Right ventricle myocardium superior (tissue), 1 donor: ENCODE measurements at regions not wholly inside any gene's neighbourhood (a gene's known extent, or its start where the extent isn't known, plus 50 kb on each side); places are given as distances from the start of the nearest gene placed in this dataset.

Source experiments
- ATAC-seq: fragments of 200-7000 bp; cut with Tn5 transposase; one replicate; pipeline ENCODE4 v1.9.1; 2020; ENCODE audit warnings: mild to moderate bottlenecking; ENCODE audit not compliant: poor library complexity
- DNase-seq: peaks from one replicate; pipeline ENCODE4 v3.0.0-alpha.2; 2020
- intact Hi-C: fragments of 100-400 bp; cut with DNase I; formaldehyde crosslinking; loops from one replicate; pipeline ENCODE4 v1.11.2; 2022
- donor health status: DM: no; HTN: yes; CAD: no; lungs with severe emphysema.

DNA sequence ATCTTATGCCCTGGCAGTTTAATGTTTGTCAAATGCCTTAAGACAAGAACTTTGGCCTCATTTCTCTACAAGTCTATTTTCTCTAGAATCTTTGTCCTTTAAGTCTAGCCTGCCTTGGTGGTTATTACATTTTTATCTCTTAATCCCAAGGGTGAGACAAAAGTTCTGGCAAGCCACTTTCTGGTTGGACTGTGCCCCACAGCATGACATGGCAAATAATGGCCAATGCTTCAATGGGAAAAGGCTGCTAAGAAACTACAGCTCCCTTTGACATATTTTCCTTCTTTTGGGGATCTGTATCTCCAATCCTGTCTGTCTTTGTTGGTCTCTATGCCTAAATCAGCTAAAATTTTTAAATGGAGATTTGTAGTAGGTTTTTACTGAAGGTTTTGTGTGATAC, 181.6 kb upstream of the MBNL1 start:
- ATAC-seq (no peak), DNase-seq (peak; percentile 33)
- intact Hi-C loops = no loop called here

DNA sequence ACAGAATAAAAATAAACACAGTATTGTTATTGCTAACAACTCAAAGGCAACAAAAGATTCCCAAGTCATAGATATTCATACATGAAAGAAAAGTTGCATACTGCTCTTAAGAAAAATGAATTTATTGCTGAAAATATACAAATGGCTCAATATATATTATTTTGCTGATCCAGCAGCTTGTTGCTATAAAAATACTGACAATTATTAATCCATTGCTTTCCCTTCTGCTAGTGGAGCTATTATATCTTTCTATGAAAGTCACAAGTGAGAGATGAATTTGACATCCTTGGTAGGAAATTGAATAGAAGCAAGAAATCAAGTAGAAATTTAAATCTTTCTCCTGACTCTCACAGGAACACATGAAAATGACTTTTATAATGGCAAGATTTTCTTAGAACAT, 179.2 kb upstream of the MBNL1 start:
- DNase-seq (no peak), ATAC-seq (no peak)
- intact Hi-C loops = no loop called here

DNA sequence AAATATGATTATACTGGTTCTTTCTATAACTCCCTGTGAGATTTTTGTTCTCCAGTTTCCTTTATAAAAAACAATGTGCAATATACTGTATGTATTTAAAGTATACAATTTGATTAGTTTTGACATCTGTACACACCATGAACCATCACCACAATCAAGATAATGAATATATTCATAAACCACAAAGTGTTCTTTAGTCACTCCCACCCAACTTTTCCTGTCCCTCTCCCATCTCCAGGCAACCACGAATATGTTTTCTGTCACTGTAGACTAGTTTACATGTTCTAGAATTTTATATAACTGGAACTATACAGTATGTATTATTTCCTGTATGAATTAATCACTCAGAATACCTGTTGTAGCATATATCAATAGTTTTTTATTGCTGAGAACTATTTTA, 177.0 kb upstream of the MBNL1 start:
- no peak for ATAC-seq
- intact Hi-C loops = no loop called here
- no peak for DNase-seq

DNA sequence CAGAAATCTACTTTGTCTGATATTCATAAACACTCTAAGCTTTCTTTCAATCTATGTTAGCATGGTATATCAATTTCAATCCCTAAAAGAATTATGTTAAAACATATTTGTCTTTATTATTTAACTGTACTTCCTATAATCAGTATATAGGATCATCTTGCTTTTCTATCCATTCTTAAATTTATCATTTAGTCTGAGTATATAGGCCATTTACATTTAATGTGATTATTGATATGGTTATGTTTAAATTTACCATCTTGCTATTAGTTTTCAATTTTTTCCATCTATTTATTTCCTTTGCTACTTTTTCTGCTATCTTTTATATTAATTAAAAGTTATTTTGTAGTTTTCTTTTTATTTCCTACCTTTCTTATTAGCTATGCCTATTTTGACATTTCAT, 174.8 kb upstream of the MBNL1 start:
- DNase-seq = no peak
- intact Hi-C loops = no loop called here
- ATAC-seq = no peak

DNA sequence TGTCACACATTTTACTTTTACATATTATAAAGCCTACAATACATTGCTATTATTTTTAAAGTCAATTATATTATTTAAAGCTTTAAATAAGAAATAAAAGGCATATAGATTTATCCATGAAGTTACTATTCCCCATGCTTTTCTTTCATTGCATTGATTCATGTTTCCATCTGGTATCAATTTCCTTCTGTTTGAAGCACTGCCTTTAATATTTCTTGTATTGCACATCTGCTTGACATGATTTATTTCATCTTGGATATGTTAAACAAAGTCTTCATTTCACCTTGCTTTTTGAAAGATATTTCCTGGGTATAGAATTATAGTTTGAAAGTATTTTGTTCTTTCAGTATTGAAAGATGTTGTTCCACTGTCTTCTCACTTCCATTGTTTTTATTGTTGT, 174.3 kb upstream of the MBNL1 start:
- ATAC-seq = no peak
- intact Hi-C loops = no loop called here

DNA sequence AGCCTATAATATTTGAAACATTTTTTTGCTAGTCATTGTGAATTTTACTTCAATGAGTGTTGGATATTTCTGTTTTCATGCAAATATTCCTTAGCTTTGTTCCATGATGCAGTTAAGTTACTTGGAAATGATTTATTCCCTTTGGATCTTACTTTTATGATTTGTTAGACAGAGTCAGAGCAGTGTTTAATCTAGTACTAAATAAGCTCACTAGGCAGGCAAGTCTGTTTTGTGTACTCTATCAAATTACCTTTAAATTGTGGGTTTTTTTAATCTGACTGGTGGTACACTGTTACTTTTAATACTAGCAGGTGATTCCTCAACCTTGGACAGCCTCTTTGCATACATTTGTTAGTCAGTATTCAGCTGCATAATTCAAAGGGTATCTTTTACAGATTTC, 173.3 kb upstream of the MBNL1 start:
- ATAC-seq (no peak), DNase-seq (no peak)
- intact Hi-C loops = no loop called here

More for the DNA sequence above, 174.3 kb upstream of the MBNL1 start:
- DNase-seq = no peak

DNA sequence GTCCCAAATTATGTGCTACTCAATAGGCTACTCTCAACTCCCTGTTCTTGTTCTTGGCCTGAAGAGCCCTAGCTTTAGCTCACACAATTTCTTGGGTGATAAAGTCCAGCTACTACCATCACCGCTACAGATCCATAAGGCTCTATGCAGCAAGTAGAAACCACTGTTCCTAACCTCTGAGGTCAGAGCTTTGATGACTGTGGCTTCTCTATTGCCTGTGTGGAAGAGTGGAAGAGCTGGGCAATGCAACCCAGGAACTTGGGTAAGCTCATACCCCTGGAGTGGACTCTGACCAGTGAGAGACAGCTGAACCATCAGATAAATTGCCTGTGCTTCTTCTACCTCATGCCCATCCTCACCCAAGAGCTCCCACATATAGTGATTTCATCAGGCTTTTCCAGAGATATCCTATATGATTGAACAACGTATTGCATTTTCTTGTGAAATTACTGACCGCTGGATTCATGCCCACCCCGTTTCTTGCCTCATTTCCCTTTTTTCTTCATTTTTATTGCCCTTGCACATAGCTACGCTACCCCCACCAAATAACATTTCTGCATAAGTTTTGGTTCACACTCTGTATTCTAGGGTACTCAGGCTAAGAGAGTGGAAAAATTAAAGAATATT, 172.3 kb upstream of the MBNL1 start:
- ATAC-seq (no peak), DNase-seq (no peak)
- intact Hi-C loops = no loop called here

DNA sequence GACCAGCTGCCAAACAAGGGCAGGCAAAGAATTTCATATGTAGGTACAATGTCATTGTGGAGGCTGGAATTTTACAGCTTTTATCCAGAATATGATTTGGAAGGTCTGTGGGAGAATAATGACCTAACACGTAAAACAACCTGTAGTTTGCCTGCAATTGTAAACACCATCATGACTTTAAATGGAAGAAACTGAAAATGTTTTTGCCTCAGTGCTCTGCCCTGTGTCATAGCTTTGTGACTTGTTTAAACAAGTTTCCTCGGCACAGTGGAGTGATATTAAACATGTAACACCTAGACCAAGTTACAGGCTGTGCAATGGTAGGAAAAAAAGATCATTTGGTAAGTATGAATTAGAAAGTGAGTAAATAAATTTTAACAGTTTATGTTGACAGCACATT, 171.6 kb upstream of the MBNL1 start:
- no peak for DNase-seq
- ATAC-seq = no peak
- intact Hi-C loops = no loop called here

DNA sequence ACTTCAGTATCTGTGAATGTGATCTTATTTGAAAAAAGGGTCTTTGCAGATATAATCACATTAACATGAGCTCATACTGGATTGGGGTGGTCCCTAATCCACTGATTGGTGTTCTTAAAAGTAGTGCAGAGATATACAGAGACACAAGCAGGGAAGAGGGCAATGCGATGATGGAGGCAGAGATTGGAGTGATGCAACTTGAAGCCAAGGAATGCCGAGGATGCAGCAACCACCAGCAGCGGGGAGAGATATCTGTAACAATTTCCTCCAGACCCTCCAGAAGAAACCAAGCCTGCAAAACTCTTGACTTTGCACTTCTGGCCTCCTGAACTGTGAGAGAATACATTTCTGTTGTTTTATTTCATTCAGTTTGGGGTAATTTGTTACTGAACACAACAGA, 171.0 kb upstream of the MBNL1 start:
- intact Hi-C loops = no loop called here
- ATAC-seq = no peak
- DNase-seq = no peak

DNA sequence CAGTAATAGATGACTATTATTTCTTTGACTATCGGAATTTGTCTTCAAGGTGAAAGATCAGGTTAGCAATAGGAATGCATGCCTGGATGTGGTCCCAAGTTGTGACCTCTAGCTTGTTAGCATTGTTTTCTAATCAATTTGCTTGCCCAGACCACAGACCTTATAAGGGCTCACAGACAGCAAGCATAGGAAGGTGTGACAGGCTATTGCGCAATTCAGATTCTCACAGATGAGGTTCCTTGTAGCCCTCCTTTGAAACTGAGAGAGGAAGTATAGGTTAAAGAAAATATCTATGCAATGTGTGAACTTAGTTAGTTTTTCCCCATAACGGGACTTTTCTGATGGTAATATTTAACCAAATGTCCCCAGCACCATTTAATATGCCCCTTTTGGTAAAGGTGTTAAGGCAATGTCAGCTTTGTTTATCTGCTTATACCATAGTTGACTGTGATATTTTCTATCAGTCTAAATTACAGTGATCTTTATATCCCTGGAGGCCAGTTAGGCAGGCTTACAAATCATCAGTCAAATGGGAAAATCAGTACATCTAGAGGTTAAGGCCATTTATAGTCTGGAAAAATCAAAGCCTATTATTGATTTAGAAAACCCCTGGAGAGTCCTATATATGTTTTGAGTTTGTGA, 168.1 kb upstream of the MBNL1 start:
- intact Hi-C loops = no loop called here
- no peak for DNase-seq
- ATAC-seq = no peak

DNA sequence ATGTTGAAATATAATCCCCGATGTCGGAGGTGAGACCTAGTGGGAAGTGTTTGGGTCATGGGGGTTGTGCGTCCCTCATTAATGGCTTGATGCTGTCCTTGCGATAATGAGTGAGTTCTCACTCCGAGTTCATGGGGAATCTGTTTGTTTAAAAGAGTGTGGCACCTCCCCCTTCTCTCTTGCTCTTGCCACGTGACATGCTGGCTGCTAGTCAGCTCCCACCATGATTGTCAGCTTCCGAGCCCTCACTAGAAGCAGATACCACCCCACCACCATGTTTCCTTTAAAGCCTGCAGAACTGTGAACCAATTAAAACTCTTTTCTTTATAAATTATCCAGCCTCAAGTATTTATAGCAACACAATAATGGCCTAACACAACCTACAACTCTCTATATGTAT, 166.3 kb upstream of the MBNL1 start:
- ATAC-seq = no peak
- DNase-seq = no peak
- intact Hi-C loops = no loop called here

DNA sequence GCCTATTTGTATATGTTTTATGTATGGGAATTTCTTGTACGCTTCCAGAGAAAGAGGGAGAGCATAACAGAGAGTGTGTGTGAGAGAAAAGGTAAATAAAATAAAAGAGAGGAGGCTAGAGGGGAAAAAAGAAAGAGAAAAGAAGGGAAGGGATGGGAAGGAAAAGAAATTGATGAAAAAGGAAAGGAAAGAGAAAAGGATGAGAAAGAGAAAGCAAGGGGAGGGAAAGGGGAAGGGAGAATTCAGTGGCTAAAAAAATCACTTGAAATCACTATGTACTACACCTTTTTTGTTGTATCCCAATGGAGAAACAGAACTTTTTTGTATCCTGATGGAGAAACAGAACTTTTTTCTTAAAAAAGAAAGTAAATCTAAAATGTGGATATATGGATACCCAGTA, 165.5 kb upstream of the MBNL1 start:
- intact Hi-C loops = no loop called here

DNA sequence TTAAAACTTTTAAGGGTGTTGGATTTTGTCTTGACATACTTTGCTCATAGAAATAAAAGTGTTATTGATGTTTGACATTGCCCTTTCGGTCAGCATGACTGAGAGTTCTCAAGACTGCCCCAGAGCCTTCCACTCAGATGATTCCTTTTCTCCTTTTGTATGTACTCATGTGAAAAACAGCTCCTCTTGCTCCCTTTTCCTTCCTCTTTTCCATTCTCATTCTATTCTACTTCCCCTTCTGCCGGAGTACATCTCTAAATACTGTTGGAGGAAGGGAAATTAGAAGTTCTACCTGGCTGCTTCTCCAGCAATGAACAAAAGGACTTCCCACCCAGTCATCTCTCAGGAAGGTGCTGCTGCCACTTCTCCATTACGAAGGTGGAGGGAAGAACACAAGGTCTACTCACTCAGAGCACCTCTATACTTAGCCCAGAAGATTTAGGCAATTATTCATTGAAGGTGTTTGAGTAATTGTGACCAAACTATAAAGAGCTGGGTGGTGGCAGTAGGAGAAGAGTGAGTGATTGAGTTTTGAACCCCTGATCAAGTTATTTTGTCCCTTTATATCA, 163.8 kb upstream of the MBNL1 start:
- intact Hi-C loops = no loop called here
- peak; percentile 57 for ATAC-seq

More for the DNA sequence above, 165.5 kb upstream of the MBNL1 start:
- DNase-seq (no peak), ATAC-seq (no peak)

DNA sequence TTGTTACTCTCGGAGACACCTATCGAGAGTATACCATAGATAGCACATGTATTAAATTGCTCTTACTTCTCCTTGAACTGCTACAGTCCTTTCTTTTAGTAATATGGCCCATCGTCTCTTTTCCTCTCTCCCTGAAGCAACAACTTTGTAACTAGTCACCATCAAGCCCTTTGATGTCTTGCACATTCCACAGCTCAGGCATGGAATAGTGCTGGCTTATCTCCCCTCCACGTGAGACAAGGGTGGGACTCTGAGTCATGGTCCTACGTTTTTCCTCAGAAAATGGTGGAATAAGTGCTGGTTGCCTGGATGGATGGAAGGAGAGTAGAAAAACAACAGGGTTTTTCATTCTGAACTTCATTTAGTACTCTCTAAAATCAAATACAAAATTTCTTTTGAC, 163.3 kb upstream of the MBNL1 start:
- intact Hi-C loops = no loop called here
- no peak for ATAC-seq
- no peak for DNase-seq

More for the DNA sequence above, 163.8 kb upstream of the MBNL1 start:
- DNase-seq = no peak

DNA sequence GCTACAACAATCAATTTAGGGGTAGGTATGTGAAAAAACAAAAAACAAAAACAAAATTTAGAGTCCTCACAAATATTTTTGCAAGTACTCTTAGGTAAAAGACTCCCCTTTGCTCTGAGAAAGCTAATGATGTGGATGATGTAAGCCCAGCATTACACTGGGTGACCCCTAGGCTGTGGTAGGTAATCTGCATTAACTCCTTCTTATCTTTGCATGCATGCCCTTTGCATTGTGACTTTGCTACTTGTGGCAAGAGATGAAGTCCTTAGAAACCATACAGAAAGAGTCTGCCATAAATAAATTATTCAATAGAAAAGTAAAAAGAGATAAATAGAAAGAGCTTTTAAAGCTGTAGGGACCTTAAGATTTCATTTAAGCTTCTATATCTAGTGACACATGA, 159.7 kb upstream of the MBNL1 start:
- ATAC-seq (no peak), DNase-seq (no peak)
- intact Hi-C loops = no loop called here

DNA sequence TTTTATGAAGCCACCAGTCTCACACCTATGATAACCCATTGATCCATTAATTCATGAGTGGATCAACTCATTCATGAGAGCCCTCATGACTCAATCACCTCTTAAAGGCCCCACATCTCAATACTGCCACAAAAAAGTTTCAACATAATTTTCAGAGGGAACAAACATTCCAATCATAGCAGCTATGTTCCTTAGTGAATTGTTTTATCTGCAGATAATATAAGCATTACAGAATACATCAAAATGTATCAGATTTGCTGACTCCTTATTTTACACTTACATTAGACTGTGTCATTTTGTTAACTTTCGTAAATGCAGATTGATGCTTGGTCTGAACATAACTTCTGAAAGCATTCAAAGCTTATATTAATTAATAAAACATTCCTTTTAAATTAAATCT, 155.3 kb upstream of the MBNL1 start:
- no peak for DNase-seq
- no peak for ATAC-seq
- intact Hi-C loops = no loop called here

DNA sequence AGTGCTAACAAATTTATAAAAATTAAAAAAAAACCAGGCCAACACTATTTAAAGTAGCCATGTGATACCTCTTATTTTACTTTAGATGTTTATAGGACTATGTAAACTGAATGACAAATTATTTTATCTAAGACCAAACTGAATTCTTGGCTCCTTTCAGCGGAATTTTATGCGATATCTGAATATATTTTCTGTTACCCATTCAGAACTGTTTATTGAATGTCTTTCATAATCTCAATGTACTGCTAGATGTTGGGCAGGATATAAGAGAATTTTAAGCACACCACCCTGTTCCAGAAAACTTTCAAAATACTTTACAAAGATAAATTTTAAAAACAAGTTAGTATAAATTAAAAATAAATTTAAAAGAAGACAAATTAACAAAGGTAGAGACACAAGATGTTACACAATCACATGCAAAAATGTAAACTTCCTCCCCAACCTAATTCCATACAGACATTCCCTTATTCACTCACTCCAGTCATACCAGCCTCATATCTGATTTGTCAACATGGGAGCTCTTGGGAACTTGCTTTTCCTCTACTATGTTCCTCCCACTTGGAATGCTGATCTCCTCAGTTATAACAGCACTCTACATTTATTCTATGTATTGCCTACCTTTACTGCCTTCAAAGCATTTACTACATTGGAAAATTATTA, 154.6 kb upstream of the MBNL1 start:
- DNase-seq = no peak
- ATAC-seq = no peak
- intact Hi-C loops = no loop called here

DNA sequence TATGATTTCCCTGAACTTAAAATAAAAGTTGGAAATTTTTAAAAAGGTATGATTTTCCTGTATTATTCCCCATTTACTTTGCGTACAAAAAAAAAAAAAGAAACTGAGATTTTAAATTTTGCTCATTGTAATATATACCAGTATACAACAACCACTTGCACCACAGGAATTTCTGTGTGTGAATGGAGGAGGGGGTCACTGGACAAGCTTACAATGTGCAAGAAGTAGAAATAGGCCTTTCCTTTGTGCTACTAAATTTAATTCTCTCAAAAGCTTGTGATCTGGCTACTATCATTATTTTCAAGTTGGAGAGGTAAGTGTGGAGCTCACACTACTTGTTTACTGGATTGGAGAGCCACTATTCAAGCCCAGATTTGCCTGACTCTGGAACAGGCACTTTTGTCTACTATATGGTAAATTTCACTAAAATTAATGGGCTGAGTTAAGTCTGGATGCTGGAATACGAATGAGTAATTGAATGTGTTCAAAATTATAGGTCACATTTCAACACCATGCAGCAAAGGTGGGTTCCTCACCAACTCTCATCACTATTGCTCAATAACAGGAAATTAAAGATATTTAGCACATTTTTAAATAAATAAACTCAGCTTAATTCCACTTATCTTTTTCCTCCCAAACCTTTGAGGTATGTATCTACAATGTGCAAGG, 148.0 kb upstream of the MBNL1 start:
- intact Hi-C loops = no loop called here
- DNase-seq = no peak
- no peak for ATAC-seq

DNA sequence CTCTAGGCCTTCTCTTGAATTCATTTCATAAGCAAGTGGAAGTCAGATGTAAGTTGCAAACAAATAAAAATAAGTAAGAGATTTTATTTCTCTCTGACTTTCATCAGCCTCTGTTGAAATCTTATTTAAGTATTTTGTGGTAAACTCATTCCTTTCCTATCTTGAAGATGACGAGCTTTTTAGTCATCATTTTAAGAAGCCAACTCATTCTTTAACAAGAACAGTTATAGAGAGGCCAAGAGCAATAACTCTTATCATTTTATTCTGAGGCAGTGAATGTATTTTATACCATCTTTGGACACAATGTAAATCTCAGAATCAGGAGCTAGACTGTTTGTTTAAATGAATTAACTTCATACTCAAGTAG, 147.5 kb upstream of the MBNL1 start:
- no peak for ATAC-seq
- DNase-seq = no peak
- intact Hi-C loops = no loop called here

DNA sequence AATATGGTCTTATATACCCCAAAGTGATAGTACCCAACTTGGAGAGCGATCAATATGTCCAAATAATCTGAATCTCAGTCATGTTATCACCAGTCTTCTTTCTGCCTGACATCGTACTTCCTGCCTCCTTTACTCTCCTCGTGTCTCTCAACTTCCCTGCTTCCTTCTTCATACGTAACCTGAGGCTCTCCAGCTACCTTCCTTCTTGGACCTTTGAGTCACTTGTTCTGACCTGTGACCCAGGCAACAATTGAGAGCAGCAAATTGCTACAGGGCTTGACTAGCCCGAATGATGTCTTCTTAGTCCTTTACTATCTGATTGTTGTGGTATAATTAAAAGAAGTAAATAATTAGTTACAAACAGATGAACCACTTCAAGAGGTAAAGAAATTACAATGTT, 145.9 kb upstream of the MBNL1 start:
- DNase-seq = no peak
- intact Hi-C loops = no loop called here
- no peak for ATAC-seq
